SKM-1 (cell line): ENCODE measurements at regions not wholly inside any gene's neighbourhood (a gene's known extent, or its start where the extent isn't known, plus 50 kb on each side); places are given as distances from the start of the nearest gene placed in this dataset.
"Not testable (repeated sequence)": the region's sequence is repeated elsewhere in the genome, so short reads cannot be mapped to it uniquely, and the experiment has no call there.

ENCODE experiments used
- DNase-seq: peaks from one replicate; lab custom pipeline; 2025; ENCODE audit not compliant: unreplicated experiment; lab: John Stamatoyannopoulos, UW

- DNase-seq, result no peak
Observed at GRCh38 chr1:82807563-82807962, 1006.8 kb downstream of the ADGRL2 start.

- DNase-seq, result no peak
Observed at GRCh38 chr1:82806133-82806532, 1005.4 kb downstream of the ADGRL2 start.

GRCh38 chr1:82801176-82801575, 1000.4 kb downstream of the ADGRL2 start:
- DNase-seq, result no peak

GRCh38 chr1:82800721-82801120, 1000.0 kb downstream of the ADGRL2 start:
- DNase-seq, result no peak

GRCh38 chr1:82799261-82799660, 998.5 kb downstream of the ADGRL2 start:
- DNase-seq, result no peak

- peak; percentile 71 for DNase-seq
Observed at GRCh38 chr1:82795508-82796149, 994.9 kb downstream of the ADGRL2 start.

GRCh38 chr1:82792151-82792550, 991.4 kb downstream of the ADGRL2 start:
- no peak for DNase-seq

- no peak for DNase-seq
Observed at GRCh38 chr1:82790556-82790955, 989.8 kb downstream of the ADGRL2 start.

- DNase-seq, result no peak
Observed at GRCh38 chr1:82788660-82789059, 987.9 kb downstream of the ADGRL2 start.

- DNase-seq, result no peak
Observed at GRCh38 chr1:82788038-82788437, 987.3 kb downstream of the ADGRL2 start.

- DNase-seq, result no peak
Observed at GRCh38 chr1:82786883-82787282, 986.1 kb downstream of the ADGRL2 start.

- no peak for DNase-seq
Observed at GRCh38 chr1:82785268-82785790, 984.6 kb downstream of the ADGRL2 start.

- no peak for DNase-seq
Observed at GRCh38 chr1:82783044-82783443, 982.3 kb downstream of the ADGRL2 start.

GRCh38 chr1:82782599-82782998, 981.9 kb downstream of the ADGRL2 start:
- no peak for DNase-seq

GRCh38 chr1:82778612-82779011, 977.9 kb downstream of the ADGRL2 start:
- no peak for DNase-seq

- no peak for DNase-seq
Observed at GRCh38 chr1:82777240-82777639, 976.5 kb downstream of the ADGRL2 start.

- not testable (repeated sequence) for DNase-seq
Observed at GRCh38 chr1:82776730-82777129, 976.0 kb downstream of the ADGRL2 start.

GRCh38 chr1:82775406-82776000, 974.8 kb downstream of the ADGRL2 start:
- no peak for DNase-seq

- no peak for DNase-seq
Observed at GRCh38 chr1:82762829-82763532, 962.2 kb downstream of the ADGRL2 start.

- no peak for DNase-seq
Observed at GRCh38 chr1:82759035-82759434, 958.3 kb downstream of the ADGRL2 start.

- no peak for DNase-seq
Observed at GRCh38 chr1:82755671-82756070, 954.9 kb downstream of the ADGRL2 start.

- no peak for DNase-seq
Observed at GRCh38 chr1:82755191-82755590, 954.5 kb downstream of the ADGRL2 start.
